Memory B cell (primary cell): ENCODE measurements at regions not wholly inside any gene's neighbourhood (a gene's known extent, or its start where the extent isn't known, plus 50 kb on each side); places are given as distances from the start of the nearest gene placed in this dataset.
A peak's percentile ranks its signal among the peaks of the same experiment; 100 is the strongest.

Source experiments
- ATAC-seq: fragments of 150-1000 bp; cut with Tn5 transposase; 2 replicates; pipeline ENCODE4 v1.10.0; 2021; ENCODE audit warnings: low read depth, mild to moderate bottlenecking, moderate library complexity
- DNase-seq, 2 donors: peaks; one replicate each; pipeline ENCODE4 v3.0.0; 2022; ENCODE audit warnings: low spot score in 2 of 2
- H3K27ac Mint-ChIP-seq: one replicate; pipeline ENCODE4 v1.8.0; 2022; ENCODE audit warnings: mild to moderate bottlenecking, moderate library complexity, mixed read lengths
- H3K27me3 Mint-ChIP-seq: one replicate; pipeline ENCODE4 v1.8.0; 2022; ENCODE audit warnings: mixed read lengths
- H3K36me3 Mint-ChIP-seq: one replicate; pipeline ENCODE4 v1.8.0; 2022; ENCODE audit warnings: mild to moderate bottlenecking, mixed read lengths
- H3K4me1 Mint-ChIP-seq: one replicate; pipeline ENCODE4 v1.8.0; 2022; ENCODE audit warnings: mixed read lengths
- H3K4me3 Mint-ChIP-seq: one replicate; pipeline ENCODE4 v1.8.0; 2022; ENCODE audit warnings: mild to moderate bottlenecking, moderate library complexity, mixed read lengths
- H3K9me3 Mint-ChIP-seq: one replicate; pipeline ENCODE4 v1.8.0; 2022; ENCODE audit warnings: mixed read lengths

GRCh38 chr20:24153101-24154040, 164.8 kb upstream of the GGTLC1 start:
- H3K4me3 Mint-ChIP-seq, result no peak overlapping the region
- no peak overlapping the region for H3K27ac Mint-ChIP-seq
- peaks cover 2% of the 10 kb centered on the region for H3K4me1 Mint-ChIP-seq
- no peak for ATAC-seq
- peaks cover 6% of the 10 kb centered on the region for H3K9me3 Mint-ChIP-seq
- no peak for DNase-seq
- H3K27me3 Mint-ChIP-seq, result peaks cover 2% of the 10 kb centered on the region
- H3K36me3 Mint-ChIP-seq, result no peaks in the 10 kb centered on the region

- Mint-ChIP-seq H3K36me3 (no peaks in the 10 kb centered on the region), H3K4me1 (peaks cover 8% of the 10 kb centered on the region), H3K9me3 (peaks cover 7% of the 10 kb centered on the region), H3K27me3 (peaks cover 2% of the 10 kb centered on the region), H3K27ac (no peak overlapping the region), H3K4me3 (no peak overlapping the region)
- no peak for ATAC-seq
- DNase-seq, result no peak
These were observed 163.2 kb upstream of the GGTLC1 start for GRCh38 chr20:24151621-24152294.

GRCh38 chr20:24150406-24150805, 161.8 kb upstream of the GGTLC1 start:
- no peaks in the 10 kb centered on the region for H3K36me3 Mint-ChIP-seq
- ATAC-seq (no peak), DNase-seq (no peak)
- peaks cover 7% of the 10 kb centered on the region for H3K9me3 Mint-ChIP-seq
- H3K4me3 Mint-ChIP-seq, result no peak overlapping the region
- peaks cover 8% of the 10 kb centered on the region for H3K4me1 Mint-ChIP-seq
- no peak overlapping the region for H3K27ac Mint-ChIP-seq
- peaks cover 5% of the 10 kb centered on the region for H3K27me3 Mint-ChIP-seq

- Mint-ChIP-seq H3K9me3 (peaks cover 7% of the 10 kb centered on the region), H3K4me3 (no peak overlapping the region), H3K4me1 (peaks cover 8% of the 10 kb centered on the region), H3K27ac (no peak overlapping the region), H3K36me3 (no peaks in the 10 kb centered on the region), H3K27me3 (peaks cover 5% of the 10 kb centered on the region)
- no peak for DNase-seq
- no peak for ATAC-seq
These were observed 161.3 kb upstream of the GGTLC1 start for GRCh38 chr20:24149881-24150307.

- Mint-ChIP-seq H3K9me3 (peaks cover 7% of the 10 kb centered on the region), H3K4me3 (no peak overlapping the region), H3K4me1 (peaks cover 8% of the 10 kb centered on the region), H3K36me3 (no peaks in the 10 kb centered on the region), H3K27me3 (peaks cover 5% of the 10 kb centered on the region), H3K27ac (no peak overlapping the region)
- no peak for DNase-seq
- ATAC-seq, result no peak
These were observed 160.6 kb upstream of the GGTLC1 start for GRCh38 chr20:24149175-24149574.

GRCh38 chr20:24148372-24148771, 159.8 kb upstream of the GGTLC1 start:
- H3K36me3 Mint-ChIP-seq, result no peaks in the 10 kb centered on the region
- peaks cover 8% of the 10 kb centered on the region for H3K4me1 Mint-ChIP-seq
- peaks cover 7% of the 10 kb centered on the region for H3K9me3 Mint-ChIP-seq
- no peak for DNase-seq
- H3K27me3 Mint-ChIP-seq, result peaks cover 6% of the 10 kb centered on the region
- H3K4me3 Mint-ChIP-seq, result no peak overlapping the region
- no peak overlapping the region for H3K27ac Mint-ChIP-seq
- ATAC-seq, result peak; percentile 44

- DNase-seq (no peak), ATAC-seq (no peak)
- Mint-ChIP-seq H3K36me3 (no peaks in the 10 kb centered on the region), H3K4me3 (no peak overlapping the region), H3K27me3 (peaks cover 6% of the 10 kb centered on the region), H3K9me3 (peaks cover 7% of the 10 kb centered on the region), H3K4me1 (peaks cover 8% of the 10 kb centered on the region), H3K27ac (no peak overlapping the region)
These were observed 159.4 kb upstream of the GGTLC1 start for GRCh38 chr20:24147961-24148360.

- DNase-seq (no peak), ATAC-seq (no peak)
- Mint-ChIP-seq H3K4me3 (no peak overlapping the region), H3K27me3 (peaks cover 6% of the 10 kb centered on the region), H3K9me3 (peaks cover 7% of the 10 kb centered on the region), H3K36me3 (no peaks in the 10 kb centered on the region), H3K27ac (no peak overlapping the region), H3K4me1 (peaks cover 8% of the 10 kb centered on the region)
These were observed 158.9 kb upstream of the GGTLC1 start for GRCh38 chr20:24147479-24147878.

- peaks cover 9% of the 10 kb centered on the region for H3K9me3 Mint-ChIP-seq
- H3K36me3 Mint-ChIP-seq, result no peaks in the 10 kb centered on the region
These were observed 157.7 kb upstream of the GGTLC1 start for GRCh38 chr20:24146231-24146634.

GRCh38 chr20:24144371-24144770, 155.8 kb upstream of the GGTLC1 start:
- H3K27ac Mint-ChIP-seq, result no peak overlapping the region
- no peak overlapping the region for H3K4me3 Mint-ChIP-seq
- ATAC-seq, result no peak

More at GRCh38 chr20:24146231-24146634, 157.7 kb upstream of the GGTLC1 start:
- ATAC-seq (no peak), DNase-seq (no peak)
- Mint-ChIP-seq H3K4me1 (peaks cover 8% of the 10 kb centered on the region), H3K27ac (no peak overlapping the region), H3K4me3 (no peak overlapping the region), H3K27me3 (peaks cover 4% of the 10 kb centered on the region)

GRCh38 chr20:24141111-24141510, 152.5 kb upstream of the GGTLC1 start:
- no peak overlapping the region for H3K4me3 Mint-ChIP-seq
- H3K36me3 Mint-ChIP-seq, result no peaks in the 10 kb centered on the region
- no peak overlapping the region for H3K27ac Mint-ChIP-seq
- peaks cover 2% of the 10 kb centered on the region for H3K9me3 Mint-ChIP-seq
- H3K4me1 Mint-ChIP-seq, result no peaks in the 10 kb centered on the region
- H3K27me3 Mint-ChIP-seq, result peaks cover 4% of the 10 kb centered on the region
- no peak for DNase-seq
- ATAC-seq, result no peak

More at GRCh38 chr20:24144371-24144770, 155.8 kb upstream of the GGTLC1 start:
- Mint-ChIP-seq H3K36me3 (no peaks in the 10 kb centered on the region), H3K27me3 (peaks cover 4% of the 10 kb centered on the region), H3K9me3 (peaks cover 8% of the 10 kb centered on the region), H3K4me1 (peaks cover 8% of the 10 kb centered on the region)
- no peak for DNase-seq

GRCh38 chr20:24139846-24140245, 151.3 kb upstream of the GGTLC1 start:
- Mint-ChIP-seq H3K4me1 (no peaks in the 10 kb centered on the region), H3K27ac (no peak overlapping the region), H3K36me3 (no peaks in the 10 kb centered on the region)

GRCh38 chr20:24138951-24139350, 150.4 kb upstream of the GGTLC1 start:
- H3K4me1 Mint-ChIP-seq, result no peaks in the 10 kb centered on the region
- DNase-seq, result no peak
- H3K36me3 Mint-ChIP-seq, result no peaks in the 10 kb centered on the region
- no peak overlapping the region for H3K4me3 Mint-ChIP-seq
- H3K27me3 Mint-ChIP-seq, result peaks cover under 1% of the 10 kb centered on the region
- H3K9me3 Mint-ChIP-seq, result peaks cover 2% of the 10 kb centered on the region
- H3K27ac Mint-ChIP-seq, result no peak overlapping the region
- ATAC-seq, result no peak

More at GRCh38 chr20:24139846-24140245, 151.3 kb upstream of the GGTLC1 start:
- ATAC-seq (no peak), DNase-seq (no peak)
- Mint-ChIP-seq H3K9me3 (peaks cover 2% of the 10 kb centered on the region), H3K4me3 (no peak overlapping the region), H3K27me3 (peaks cover 1% of the 10 kb centered on the region)

- Mint-ChIP-seq H3K9me3 (peaks cover 2% of the 10 kb centered on the region), H3K27me3 (no peaks in the 10 kb centered on the region), H3K27ac (no peak overlapping the region), H3K4me3 (no peak overlapping the region), H3K36me3 (no peaks in the 10 kb centered on the region), H3K4me1 (no peaks in the 10 kb centered on the region)
- no peak for ATAC-seq
- no peak for DNase-seq
These were observed 149.7 kb upstream of the GGTLC1 start for GRCh38 chr20:24138196-24138857.
